NT2/D1 (cell line): ENCODE measurements at regions not wholly inside any gene's neighbourhood (a gene's known extent, or its start where the extent isn't known, plus 50 kb on each side); places are given as distances from the start of the nearest gene placed in this dataset.

ENCODE experiments used
- DNase-seq: peaks from one replicate; pipeline ENCODE4 v3.0.0-alpha.2; 2011; ENCODE audit warnings: low read depth, low spot score
- H3K27me3 ChIP-seq: 2 replicates; pipeline ENCODE4 v1.6.0; 2011; ENCODE audit warnings: mild to moderate bottlenecking; ENCODE audit not compliant: insufficient read length, insufficient read depth
- H3K36me3 ChIP-seq: 2 replicates; pipeline ENCODE4 v1.6.1; 2011; ENCODE audit warnings: mild to moderate bottlenecking, low read length, mixed read lengths; ENCODE audit not compliant: insufficient read depth, insufficient read length
- H3K4me1 ChIP-seq: 2 replicates; pipeline ENCODE4 v1.5.1; 2011; ENCODE audit not compliant: insufficient read depth, insufficient read length
- H3K4me3 ChIP-seq: 2 replicates; pipeline ENCODE4 v1.5.1; 2011; ENCODE audit warnings: low read depth; ENCODE audit not compliant: insufficient read length
- H3K9ac ChIP-seq: 2 replicates; pipeline ENCODE4 v1.6.0; 2011; ENCODE audit warnings: low read depth; ENCODE audit not compliant: insufficient read length
- H3K9me3 ChIP-seq: 2 replicates; pipeline ENCODE4 v1.5.1; 2011; ENCODE audit warnings: mild to moderate bottlenecking, low read length; ENCODE audit not compliant: insufficient read depth
- SUZ12 ChIP-seq: IDR thresholded peaks from 2 replicates; pipeline ENCODE4 v1.6.1; 2011; ENCODE audit not compliant: insufficient read length, insufficient read depth; ENCODE audit errors: extremely low read depth
- YY1 ChIP-seq: IDR thresholded peaks from 2 replicates; pipeline ENCODE4 v1.6.1; 2011; ENCODE audit not compliant: insufficient read length, insufficient read depth
- ZNF274 ChIP-seq: IDR thresholded peaks from 2 replicates; pipeline ENCODE4 v1.6.1; 2011; ENCODE audit warnings: mild to moderate bottlenecking, low read depth, low read length

DNA sequence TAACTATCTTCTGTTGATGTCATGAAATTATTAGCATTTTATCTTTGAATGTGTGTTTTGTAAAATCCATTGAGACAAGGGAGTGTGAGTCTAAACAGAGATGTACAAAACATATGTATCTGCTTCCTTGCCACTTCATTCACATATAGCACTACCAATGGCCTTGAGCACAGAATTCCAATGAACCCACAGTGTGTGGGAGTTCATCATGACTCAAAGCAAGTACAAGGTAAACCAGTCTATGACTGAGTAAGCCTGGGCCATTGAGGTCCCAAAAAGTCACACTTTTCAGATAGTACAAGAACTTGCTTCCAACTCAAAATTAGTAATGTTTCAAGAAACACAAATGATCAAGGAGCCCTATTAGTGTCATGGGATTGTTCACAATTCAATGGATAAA lies 218.6 kb downstream of the MANEA start:
- Histone ChIP-seq H3K36me3 (no peaks in the 10 kb centered on the region), H3K4me1 (no peaks in the 10 kb centered on the region), H3K4me3 (no peak overlapping the region), H3K27me3 (no peaks in the 10 kb centered on the region), H3K9me3 (no peaks in the 10 kb centered on the region), H3K9ac (no peak overlapping the region)
- TF ChIP-seq YY1 (no peak), SUZ12 (no peak), ZNF274 (no peak)
- no peak for DNase-seq

DNA sequence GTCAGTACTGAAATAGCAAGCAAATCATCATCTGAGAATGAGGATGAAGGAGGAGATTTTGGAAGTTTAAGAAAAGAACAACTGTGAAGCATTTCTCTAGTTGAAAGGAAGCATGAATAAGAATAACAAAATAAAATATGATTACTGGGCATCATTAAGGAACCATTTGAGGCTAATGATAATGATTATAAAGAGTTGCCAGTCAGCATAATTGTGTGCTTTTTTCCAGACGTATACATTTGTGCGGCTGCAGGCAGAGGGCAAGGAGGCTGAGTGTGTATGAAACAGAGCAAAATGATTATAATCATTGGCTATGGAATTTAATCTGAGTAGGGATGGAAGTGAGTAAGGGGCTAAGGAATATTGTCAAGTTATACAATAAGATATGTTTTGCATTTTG lies 218.7 kb upstream of the FUT9 start:
- H3K36me3 ChIP-seq: no peaks in the 10 kb centered on the region
- no peaks in the 10 kb centered on the region for H3K27me3 ChIP-seq
- no peak for TF ChIP-seq SUZ12
- no peak for TF ChIP-seq YY1
- no peak for TF ChIP-seq ZNF274
- H3K9ac ChIP-seq: no peak overlapping the region
- no peak overlapping the region for H3K4me3 ChIP-seq
- no peak for DNase-seq
- H3K4me1 ChIP-seq: no peaks in the 10 kb centered on the region
- H3K9me3 ChIP-seq: no peaks in the 10 kb centered on the region

DNA sequence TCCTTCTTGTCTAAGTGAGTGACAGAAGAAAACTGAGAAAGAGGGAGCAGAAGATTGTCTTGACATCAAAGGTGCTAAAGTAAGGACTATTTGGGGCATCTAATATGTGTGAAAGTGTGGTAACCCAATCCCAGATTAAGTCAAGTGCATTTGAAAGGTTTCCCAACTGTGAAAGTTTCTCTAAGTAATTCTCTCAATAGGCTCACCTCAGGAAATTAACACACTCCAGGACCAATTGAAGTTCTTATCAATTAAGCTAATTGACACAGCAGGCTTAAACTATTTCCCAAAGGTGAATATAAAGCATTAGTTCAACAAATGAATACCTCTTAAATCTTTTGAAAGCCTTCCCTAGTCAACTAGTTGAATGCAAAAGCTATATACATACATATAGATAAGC lies 212.8 kb upstream of the FUT9 start:
- Histone ChIP-seq H3K27me3 (no peaks in the 10 kb centered on the region), H3K9ac (no peak overlapping the region), H3K4me3 (no peak overlapping the region), H3K36me3 (no peaks in the 10 kb centered on the region), H3K4me1 (no peaks in the 10 kb centered on the region), H3K9me3 (no peaks in the 10 kb centered on the region)
- DNase-seq: peak; percentile 27
- no peak for TF ChIP-seq ZNF274
- TF ChIP-seq YY1: no peak
- no peak for TF ChIP-seq SUZ12

DNA sequence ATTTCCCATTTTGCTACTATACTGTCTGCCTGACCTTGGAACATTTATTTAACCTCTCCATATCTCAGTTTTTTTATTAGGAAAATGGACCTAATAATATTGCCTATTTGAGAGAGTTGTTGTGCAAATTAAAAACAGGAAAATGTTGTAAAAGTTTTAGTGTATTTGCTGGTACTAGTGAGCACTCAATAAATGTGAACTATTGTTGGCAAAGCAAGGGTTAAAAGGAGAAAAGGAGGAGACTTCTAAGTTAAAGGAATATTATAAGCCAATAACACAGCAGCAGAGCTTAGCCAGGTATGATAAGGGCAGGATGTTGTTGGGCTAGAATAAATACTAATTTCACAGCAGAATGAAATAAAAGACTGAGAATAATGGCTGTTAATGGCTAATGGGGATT lies 211.9 kb upstream of the FUT9 start:
- H3K27me3 ChIP-seq: no peaks in the 10 kb centered on the region
- no peak overlapping the region for H3K4me3 ChIP-seq
- no peaks in the 10 kb centered on the region for H3K36me3 ChIP-seq
- H3K9ac ChIP-seq: no peak overlapping the region
- H3K4me1 ChIP-seq: no peaks in the 10 kb centered on the region
- TF ChIP-seq YY1 (no peak), SUZ12 (no peak), ZNF274 (no peak)
- H3K9me3 ChIP-seq: no peaks in the 10 kb centered on the region
- no peak for DNase-seq

DNA sequence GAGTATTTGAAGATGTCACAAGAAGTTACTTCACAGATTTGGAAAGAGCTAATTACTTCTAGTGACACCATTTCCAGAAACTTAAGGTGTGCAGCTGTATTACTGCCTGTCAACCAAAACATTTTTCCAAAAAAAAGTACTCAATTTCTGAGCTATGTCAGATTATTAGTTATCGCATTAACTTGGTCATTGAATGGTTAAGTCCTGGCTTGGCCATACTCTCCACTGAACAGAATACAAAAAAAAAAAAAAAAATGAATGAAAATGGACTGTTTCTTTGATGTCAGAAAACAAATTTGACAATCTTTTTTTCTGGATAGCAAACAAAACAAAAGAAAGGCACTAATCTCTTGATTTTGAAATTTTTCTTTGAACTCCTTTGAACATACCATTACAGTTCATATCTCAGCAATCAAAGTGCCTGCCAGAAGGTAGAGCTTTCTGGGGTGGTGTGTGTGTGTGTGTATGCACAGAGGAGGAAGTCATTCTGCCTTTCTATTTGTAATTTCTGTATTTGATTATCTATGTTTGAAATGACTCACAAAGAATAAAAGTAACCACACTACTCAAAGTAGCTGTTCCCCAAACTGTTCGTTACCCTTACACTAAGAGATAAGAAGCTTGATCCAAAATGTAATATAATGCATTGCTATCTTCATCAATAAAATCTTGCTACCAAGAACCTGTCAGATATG lies 210.8 kb upstream of the FUT9 start:
- Histone ChIP-seq H3K27me3 (no peaks in the 10 kb centered on the region), H3K4me3 (no peak overlapping the region), H3K36me3 (no peaks in the 10 kb centered on the region), H3K4me1 (no peaks in the 10 kb centered on the region), H3K9me3 (no peaks in the 10 kb centered on the region), H3K9ac (no peak overlapping the region)
- DNase-seq: no peak
- TF ChIP-seq YY1 (no peak), SUZ12 (no peak), ZNF274 (no peak)

DNA sequence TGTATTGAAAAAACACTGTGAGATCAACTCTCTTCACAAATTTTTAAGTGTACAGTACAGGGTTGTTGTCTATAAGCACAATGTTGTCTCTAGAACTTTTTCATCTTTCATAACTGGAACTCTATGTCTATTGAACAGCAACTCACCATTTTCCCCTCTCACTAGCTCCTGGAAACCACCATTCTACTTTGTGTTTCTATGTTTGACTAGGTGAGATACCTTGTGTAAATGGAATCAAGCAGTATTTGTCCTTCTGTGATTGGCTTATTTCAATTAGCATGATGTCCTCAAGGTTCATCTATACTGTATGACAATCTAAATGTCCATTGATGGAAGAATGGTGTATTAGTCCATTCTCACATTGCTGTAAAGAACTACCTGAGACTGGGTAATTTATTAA lies 210.1 kb upstream of the FUT9 start:
- no peaks in the 10 kb centered on the region for H3K9me3 ChIP-seq
- no peaks in the 10 kb centered on the region for H3K36me3 ChIP-seq
- no peaks in the 10 kb centered on the region for H3K27me3 ChIP-seq
- no peak for DNase-seq
- no peak overlapping the region for H3K4me3 ChIP-seq
- no peak overlapping the region for H3K9ac ChIP-seq
- TF ChIP-seq YY1 (no peak), ZNF274 (no peak), SUZ12 (no peak)
- H3K4me1 ChIP-seq: no peaks in the 10 kb centered on the region

DNA sequence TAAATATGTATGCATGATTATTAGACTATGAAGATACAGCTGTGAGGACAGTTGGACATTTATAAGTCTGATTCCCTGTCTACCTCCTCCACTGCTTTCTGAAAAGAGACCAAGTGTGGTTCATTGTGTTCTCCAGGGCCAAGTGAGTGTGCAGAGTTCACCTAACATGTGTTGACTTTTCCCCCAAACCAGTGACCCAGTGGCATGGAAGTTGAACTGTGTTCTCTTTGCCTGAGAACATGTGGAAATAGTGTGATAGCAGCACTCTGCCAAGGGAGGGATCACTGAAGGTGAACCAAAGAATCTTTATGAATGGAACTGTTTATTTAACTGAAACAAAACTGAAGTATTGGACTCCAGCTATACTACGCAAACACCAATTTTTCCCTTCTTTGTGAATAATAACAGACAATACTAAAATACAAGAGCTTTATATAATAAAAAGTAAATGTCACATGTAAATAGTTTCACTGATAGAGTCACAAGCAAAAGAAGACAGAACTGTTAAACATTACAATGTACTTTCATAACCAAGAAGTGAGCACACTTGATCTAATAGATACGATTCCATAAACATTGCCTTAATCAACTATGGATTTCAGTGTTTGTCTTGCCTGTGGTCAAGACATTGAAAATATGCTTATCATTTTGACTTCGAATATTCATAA lies 200.3 kb upstream of the FUT9 start:
- no peak overlapping the region for H3K9ac ChIP-seq
- no peaks in the 10 kb centered on the region for H3K36me3 ChIP-seq
- H3K4me3 ChIP-seq: no peak overlapping the region
- H3K9me3 ChIP-seq: no peaks in the 10 kb centered on the region
- H3K4me1 ChIP-seq: no peaks in the 10 kb centered on the region
- no peak for DNase-seq
- no peaks in the 10 kb centered on the region for H3K27me3 ChIP-seq
- TF ChIP-seq YY1: no peak
- no peak for TF ChIP-seq ZNF274
- TF ChIP-seq SUZ12: no peak
